Hepatocyte (in vitro differentiated cells): ENCODE measurements at regions not wholly inside any gene's neighbourhood (a gene's known extent, or its start where the extent isn't known, plus 50 kb on each side); places are given as distances from the start of the nearest gene placed in this dataset.

Source experiments
- DNase-seq: peaks from one replicate; pipeline ENCODE4 v3.0.0-alpha.2; 2016; ENCODE audit warnings: low spot score
- H2AFZ ChIP-seq: fragments of 200-600 bp; sonication (generic); 2 replicates; pipeline ENCODE4 v1.6.0; 2016; ENCODE audit warnings: antibody characterized with exemption, mild to moderate bottlenecking
- H3K27ac ChIP-seq: fragments of 200-600 bp; sonication (generic); 2 replicates; pipeline ENCODE4 v1.5.1; 2016; ENCODE audit warnings: mild to moderate bottlenecking
- H3K27me3 ChIP-seq: fragments of 200-600 bp; sonication (generic); 2 replicates; pipeline ENCODE4 v1.6.1; 2016
- H3K36me3 ChIP-seq: fragments of 200-600 bp; sonication (generic); replicated peaks from 2 replicates; pipeline ENCODE4 v1.5.1; 2016; ENCODE audit warnings: low read depth; ENCODE audit not compliant: insufficient read depth
- H3K4me1 ChIP-seq: fragments of 200-600 bp; sonication (generic); 2 replicates; pipeline ENCODE4 v1.5.1; 2016; ENCODE audit warnings: mild to moderate bottlenecking, moderate library complexity; ENCODE audit not compliant: insufficient read depth
- H3K4me2 ChIP-seq: fragments of 200-600 bp; sonication (generic); 2 replicates; pipeline ENCODE4 v1.6.0; 2016
- H3K4me3 ChIP-seq: fragments of 200-600 bp; sonication (generic); 2 replicates; pipeline ENCODE4 v1.5.1; 2016; ENCODE audit warnings: mild to moderate bottlenecking
- H3K79me2 ChIP-seq: fragments of 200-600 bp; sonication (generic); 2 replicates; pipeline ENCODE4 v1.6.0; 2017; ENCODE audit warnings: mild to moderate bottlenecking
- H3K9me2 ChIP-seq: fragments of 200-600 bp; sonication (generic); replicated peaks from 2 replicates; pipeline ENCODE4 v1.6.0; 2017; ENCODE audit warnings: mild to moderate bottlenecking; ENCODE audit not compliant: insufficient read depth
- H3K9me3 ChIP-seq: fragments of 200-600 bp; sonication (generic); 2 replicates; pipeline ENCODE4 v1.5.1; 2016; ENCODE audit warnings: low read depth, mild to moderate bottlenecking
- H4K20me1 ChIP-seq: fragments of 200-600 bp; sonication (generic); 2 replicates; pipeline ENCODE4 v1.6.0; 2016; ENCODE audit warnings: mild to moderate bottlenecking; ENCODE audit not compliant: insufficient read depth, poor library complexity, severe bottlenecking
- EZH2 ChIP-seq: fragments of 200-600 bp; sonication (generic); IDR thresholded peaks from 2 replicates; pipeline ENCODE4 v1.6.1; 2016; ENCODE audit warnings: antibody characterized with exemption, mild to moderate bottlenecking, borderline replicate concordance
- EZH2phosphoT487 ChIP-seq: fragments of 200-600 bp; sonication (generic); IDR thresholded peaks from one replicate; pipeline ENCODE4 v1.6.1; 2018; ENCODE audit warnings: antibody characterized with exemption, mild to moderate bottlenecking, low read depth, moderate library complexity; ENCODE audit not compliant: unreplicated experiment, severe bottlenecking
- WGBS: methylation state at CpG from one replicate; pipeline ENCODE4 v1.1.6; 2016; ENCODE audit warnings: low lambda C conversion rate; ENCODE audit errors: missing lambda C conversion rate; 5-methylcytosine and 5-hydroxymethylcytosine counted together
- TF ChIP-seq, protein P1 (sequence below): fragments of 200-600 bp; sonication (generic); IDR thresholded peaks from 2 replicates; pipeline ENCODE4 v1.5.1; 2016; ENCODE audit warnings: antibody characterized with exemption, mild to moderate bottlenecking; ENCODE audit not compliant: poor library complexity

DNA sequence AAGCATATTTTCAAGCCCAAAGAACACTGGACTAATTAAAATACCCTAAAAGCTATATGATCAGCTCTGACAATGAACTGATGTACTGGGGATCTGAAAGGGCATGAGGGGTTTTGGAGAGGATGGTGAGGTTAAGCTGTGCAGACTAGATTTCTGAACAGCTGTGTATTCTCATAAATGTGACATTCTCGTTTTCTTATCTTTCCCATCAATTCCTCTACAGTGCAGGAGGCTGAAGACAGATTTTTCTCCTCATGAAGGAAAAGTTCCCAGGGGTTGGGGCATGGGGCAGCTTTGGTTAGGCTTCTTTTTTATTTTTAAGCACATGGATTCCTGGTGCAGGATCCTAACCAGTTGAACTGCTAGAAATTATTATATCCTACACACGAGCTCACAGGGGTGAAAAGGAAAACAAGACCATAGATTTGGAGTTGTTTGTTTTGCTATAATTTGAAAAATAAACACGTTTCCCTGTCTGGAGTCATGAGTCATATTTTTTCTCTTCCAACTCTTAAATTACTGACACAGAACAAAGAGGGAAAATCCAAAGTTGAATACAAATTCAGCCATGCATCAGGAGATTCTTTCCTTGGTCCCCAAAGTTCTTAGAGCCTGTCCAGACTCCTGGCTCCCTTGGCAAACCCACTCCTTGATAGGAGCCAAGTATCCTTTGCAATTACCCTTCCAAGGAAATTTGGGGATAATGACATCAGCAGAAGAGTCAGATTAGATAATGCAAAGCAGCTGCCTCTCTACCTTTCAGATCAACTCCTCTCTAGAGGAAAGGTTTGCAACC is 147.7 kb upstream of the NPVF start:
- H2AFZ ChIP-seq = no peak overlapping the region
- H3K36me3 ChIP-seq = no peaks in the 10 kb centered on the region
- no peaks in the 10 kb centered on the region for H3K27me3 ChIP-seq
- no peaks in the 10 kb centered on the region for H3K9me2 ChIP-seq
- no peaks in the 10 kb centered on the region for H3K4me1 ChIP-seq
- H3K79me2 ChIP-seq = no peaks in the 10 kb centered on the region
- no peak for TF ChIP-seq EZH2
- TF ChIP-seq, protein P1, sequence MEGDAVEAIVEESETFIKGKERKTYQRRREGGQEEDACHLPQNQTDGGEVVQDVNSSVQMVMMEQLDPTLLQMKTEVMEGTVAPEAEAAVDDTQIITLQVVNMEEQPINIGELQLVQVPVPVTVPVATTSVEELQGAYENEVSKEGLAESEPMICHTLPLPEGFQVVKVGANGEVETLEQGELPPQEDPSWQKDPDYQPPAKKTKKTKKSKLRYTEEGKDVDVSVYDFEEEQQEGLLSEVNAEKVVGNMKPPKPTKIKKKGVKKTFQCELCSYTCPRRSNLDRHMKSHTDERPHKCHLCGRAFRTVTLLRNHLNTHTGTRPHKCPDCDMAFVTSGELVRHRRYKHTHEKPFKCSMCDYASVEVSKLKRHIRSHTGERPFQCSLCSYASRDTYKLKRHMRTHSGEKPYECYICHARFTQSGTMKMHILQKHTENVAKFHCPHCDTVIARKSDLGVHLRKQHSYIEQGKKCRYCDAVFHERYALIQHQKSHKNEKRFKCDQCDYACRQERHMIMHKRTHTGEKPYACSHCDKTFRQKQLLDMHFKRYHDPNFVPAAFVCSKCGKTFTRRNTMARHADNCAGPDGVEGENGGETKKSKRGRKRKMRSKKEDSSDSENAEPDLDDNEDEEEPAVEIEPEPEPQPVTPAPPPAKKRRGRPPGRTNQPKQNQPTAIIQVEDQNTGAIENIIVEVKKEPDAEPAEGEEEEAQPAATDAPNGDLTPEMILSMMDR = no peak
- TF ChIP-seq EZH2phosphoT487 = no peak
- no peaks in the 10 kb centered on the region for H4K20me1 ChIP-seq
- H3K27ac ChIP-seq = no peak overlapping the region
- no peak overlapping the region for H3K4me2 ChIP-seq
- H3K4me3 ChIP-seq = no peak overlapping the region
- no peak for DNase-seq
- H3K9me3 ChIP-seq = peaks cover 3% of the 10 kb centered on the region
- WGBS = 22% methylated on average over 3 of the region's 3 CpGs

DNA sequence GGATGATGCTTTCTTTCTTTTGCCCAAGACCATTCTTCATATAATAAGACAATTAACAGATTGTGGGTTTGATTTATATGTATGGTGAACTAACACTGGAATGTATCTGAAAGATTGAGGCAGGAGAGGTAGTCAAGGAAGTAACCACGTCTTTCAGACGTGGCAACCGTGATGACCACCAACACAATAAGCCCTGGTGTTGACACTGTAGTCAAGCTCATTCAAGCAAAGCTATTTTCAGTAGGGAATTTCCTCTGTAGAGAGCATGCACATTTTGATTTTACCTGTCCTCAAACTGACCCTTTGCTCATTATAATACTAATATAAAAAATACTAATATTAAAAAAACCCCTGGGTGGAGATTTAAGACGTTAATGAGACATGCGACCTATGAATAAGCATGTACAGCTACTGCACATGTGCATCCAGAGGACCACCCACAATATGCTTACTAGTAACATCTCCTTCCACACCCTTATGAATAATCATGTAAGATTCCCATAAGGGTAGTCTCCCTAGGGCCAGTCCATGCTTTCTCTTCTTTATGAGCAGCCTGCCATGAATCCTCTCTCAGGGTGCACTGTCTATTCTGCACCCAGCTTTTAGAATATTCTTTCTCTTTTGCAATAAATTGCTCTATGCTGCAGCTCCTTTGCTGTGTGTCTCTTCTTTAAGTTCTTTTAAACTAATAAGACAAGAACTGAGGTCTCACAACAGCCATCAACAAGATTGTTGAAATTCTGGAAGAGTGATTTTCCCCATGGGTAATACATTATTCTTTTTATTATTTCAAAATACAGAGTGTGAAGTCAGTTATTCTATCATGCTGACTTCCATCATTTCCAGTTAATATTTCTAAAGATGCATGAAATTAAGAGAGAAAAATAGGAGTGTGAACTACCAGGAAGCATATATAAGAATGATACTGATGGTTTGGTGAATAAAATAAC is 151.3 kb upstream of the NPVF start:
- no peak overlapping the region for H3K4me2 ChIP-seq
- no peaks in the 10 kb centered on the region for H3K9me2 ChIP-seq
- WGBS = 96% methylated on average over 5 of the region's 5 CpGs
- no peaks in the 10 kb centered on the region for H3K4me1 ChIP-seq
- H3K27ac ChIP-seq = no peak overlapping the region
- no peak for DNase-seq
- no peaks in the 10 kb centered on the region for H4K20me1 ChIP-seq
- no peaks in the 10 kb centered on the region for H3K9me3 ChIP-seq
- no peaks in the 10 kb centered on the region for H3K36me3 ChIP-seq
- H3K4me3 ChIP-seq = no peak overlapping the region
- no peaks in the 10 kb centered on the region for H3K27me3 ChIP-seq
- no peaks in the 10 kb centered on the region for H3K79me2 ChIP-seq
- no peak for TF ChIP-seq EZH2
- no peak for TF ChIP-seq EZH2phosphoT487
- TF ChIP-seq, protein P1 = no peak
- H2AFZ ChIP-seq = no peak overlapping the region

DNA sequence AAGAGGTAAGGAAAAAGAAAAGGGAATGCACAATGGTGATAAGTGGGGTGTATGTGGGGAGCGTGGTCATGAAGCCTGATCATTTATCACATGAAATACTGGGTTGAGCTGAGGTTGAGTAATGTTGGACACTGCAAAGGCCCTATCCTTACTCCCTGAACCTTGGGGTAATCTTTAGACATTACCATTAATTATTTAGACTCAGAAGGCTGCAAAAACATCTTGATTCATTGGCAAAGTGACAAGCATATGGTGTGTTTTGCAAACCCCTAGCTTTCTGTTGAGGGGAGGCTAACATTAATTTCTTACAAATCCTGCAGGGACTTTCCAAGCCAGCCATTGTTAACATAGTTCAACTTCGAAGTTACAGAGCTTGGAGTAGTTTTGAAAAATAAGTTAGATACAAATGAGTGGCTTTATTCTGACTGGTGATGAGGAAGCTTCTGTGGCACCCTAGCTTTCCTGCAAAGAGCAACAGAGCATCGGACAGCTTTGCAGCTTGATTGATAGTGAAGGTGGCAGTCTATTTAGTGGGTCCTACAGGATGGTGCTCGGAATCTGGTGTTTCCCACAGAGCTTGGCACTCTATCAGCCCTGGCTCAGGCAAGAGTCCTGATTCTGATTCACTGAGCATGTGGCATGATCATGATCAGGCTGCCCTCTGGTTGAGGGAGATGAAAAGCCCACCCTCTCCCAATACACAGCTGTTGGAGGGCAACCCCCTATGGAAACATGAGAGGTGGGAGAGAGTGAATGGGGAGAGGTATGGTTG is 153.7 kb upstream of the NPVF start:
- no peaks in the 10 kb centered on the region for H3K9me3 ChIP-seq

More for the DNA sequence above, 153.7 kb upstream of the NPVF start:
- Histone ChIP-seq H3K4me2 (no peak overlapping the region), H4K20me1 (no peaks in the 10 kb centered on the region), H3K36me3 (no peaks in the 10 kb centered on the region), H3K27ac (no peak overlapping the region), H3K27me3 (no peaks in the 10 kb centered on the region), H3K79me2 (no peaks in the 10 kb centered on the region), H3K4me1 (no peaks in the 10 kb centered on the region), H3K9me2 (no peaks in the 10 kb centered on the region), H3K4me3 (no peak overlapping the region), H2AFZ (no peak overlapping the region)
- no peak for DNase-seq
- 91% methylated on average over 4 of the region's 4 CpGs for WGBS
- TF ChIP-seq EZH2 (no peak), EZH2phosphoT487 (no peak)
- TF ChIP-seq, protein P1 = no peak
